ENCODE measurements at regions not wholly inside any gene's neighbourhood (a gene's known extent, or its start where the extent isn't known, plus 50 kb on each side); places are given as distances from the start of the nearest gene placed in this dataset.
A peak's percentile ranks its signal among the peaks of the same experiment; 100 is the strongest.

DNA sequence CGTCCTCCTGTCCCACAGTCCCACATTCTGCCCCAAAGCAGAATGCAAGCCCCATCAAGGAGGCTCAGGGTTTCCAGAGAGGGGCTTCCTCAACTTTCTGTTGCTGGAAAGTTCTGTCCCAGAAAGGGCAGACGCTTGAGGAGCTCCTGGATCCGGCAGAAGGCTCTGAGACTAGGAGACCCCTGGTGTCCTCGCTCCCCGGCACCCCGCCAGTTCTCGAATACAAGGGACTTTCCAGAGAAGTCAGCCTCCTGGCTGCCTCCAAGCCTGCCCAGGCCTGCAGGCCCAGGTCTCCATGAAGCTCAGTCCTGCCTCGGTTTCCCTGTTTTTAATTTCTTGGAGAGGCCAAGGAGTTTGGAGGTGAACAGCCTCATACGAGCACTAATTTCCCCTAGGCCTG lies 150.4 kb downstream of the CEBPB start:
- no peaks in the 10 kb centered on the region for H3K27me3 ChIP-seq (replicated peaks; ENCODE audit: control insufficient read depth, insufficient read depth, low read length)
- H3K36me3 ChIP-seq (ENCODE audit: control insufficient read depth, insufficient read depth, low read length, severe bottlenecking) = no peaks in the 10 kb centered on the region
- no peak overlapping the region for H3K4me3 ChIP-seq (ENCODE audit: low read length)
- H3K9me3 ChIP-seq (ENCODE audit: control insufficient read depth, low read length) = no peaks in the 10 kb centered on the region
- H3K9ac ChIP-seq (ENCODE audit: low read length) = no peak overlapping the region
- peaks cover 42% of the 10 kb centered on the region for H3K4me1 ChIP-seq (ENCODE audit: control insufficient read depth, insufficient read depth, low read length)
- DNase-seq (ENCODE audit: low read depth) = no peak

DNA sequence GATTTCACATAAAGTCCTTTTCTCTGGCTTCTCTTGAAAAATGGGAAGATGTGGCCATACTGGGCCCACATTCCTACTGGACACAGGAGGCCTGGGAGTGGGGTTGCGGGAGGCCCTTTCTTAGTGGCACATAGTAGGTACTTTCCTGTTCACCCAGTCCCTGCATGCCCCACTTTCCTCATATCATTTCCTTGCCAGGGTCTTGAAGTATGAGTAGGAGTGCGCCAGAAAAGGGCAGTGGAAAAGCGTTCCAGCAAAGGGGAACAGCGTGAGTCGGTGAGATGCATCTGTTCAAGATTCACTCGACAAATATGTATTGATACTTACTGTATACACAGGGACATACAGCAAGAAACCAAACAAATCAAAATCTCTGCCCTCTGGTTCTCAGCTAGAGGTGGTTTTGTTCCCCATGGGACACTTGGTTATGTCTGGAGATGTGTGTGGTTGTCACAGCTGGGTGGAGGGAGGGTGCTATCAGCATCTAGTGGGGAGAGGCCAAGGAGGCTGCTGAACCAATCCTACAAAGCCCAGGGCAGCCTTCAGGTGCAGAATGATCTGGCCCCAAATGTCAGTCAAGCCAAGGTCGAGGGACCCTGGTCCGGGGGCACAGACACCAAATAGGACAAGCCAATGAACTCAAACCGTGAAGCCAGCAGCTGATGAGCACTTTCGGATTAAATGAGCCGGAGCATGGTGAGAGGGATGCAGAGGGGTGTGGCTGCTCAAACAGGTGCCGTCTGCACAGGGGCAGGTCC lies 151.4 kb downstream of the CEBPB start:
- Histone ChIP-seq H3K9ac (ENCODE audit: low read length) (no peak overlapping the region), H3K4me3 (ENCODE audit: low read length) (no peak overlapping the region), H3K36me3 (ENCODE audit: control insufficient read depth, insufficient read depth, low read length, severe bottlenecking) (no peaks in the 10 kb centered on the region)

DNA sequence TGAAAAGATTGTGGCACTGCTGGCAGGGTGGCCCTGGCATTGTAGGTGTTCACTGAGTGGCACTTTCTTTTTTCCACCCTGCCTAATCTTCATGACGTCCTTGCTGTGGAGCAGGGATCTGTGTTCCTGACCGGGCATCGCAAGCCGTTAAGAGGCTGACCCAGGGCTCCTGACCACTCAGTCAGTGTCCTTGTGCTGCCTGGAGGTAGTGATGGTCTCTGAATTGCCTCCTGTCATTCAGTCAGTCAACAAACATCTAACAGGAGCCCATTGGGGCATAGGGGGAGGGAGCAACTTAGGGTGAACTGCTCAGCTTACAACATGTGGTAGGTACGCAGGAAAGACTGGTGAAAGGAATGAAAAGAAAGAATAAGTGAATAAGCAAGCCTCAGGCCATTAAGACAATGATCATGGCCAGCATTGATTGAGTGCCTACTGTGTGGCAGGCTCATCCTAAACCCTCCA lies 152.0 kb downstream of the CEBPB start:
- no peaks in the 10 kb centered on the region for H3K27me3 ChIP-seq (replicated peaks; ENCODE audit: control insufficient read depth, insufficient read depth, low read length)
- peaks cover 42% of the 10 kb centered on the region for H3K4me1 ChIP-seq (ENCODE audit: control insufficient read depth, insufficient read depth, low read length)
- H3K9me3 ChIP-seq (ENCODE audit: control insufficient read depth, low read length) = no peaks in the 10 kb centered on the region
- no peak for DNase-seq (ENCODE audit: low read depth)
- H3K4me3 ChIP-seq (ENCODE audit: low read length) = no peak overlapping the region
- H3K36me3 ChIP-seq (ENCODE audit: control insufficient read depth, insufficient read depth, low read length, severe bottlenecking) = no peaks in the 10 kb centered on the region
- H3K9ac ChIP-seq (ENCODE audit: low read length) = no peak overlapping the region

More for the DNA sequence above, 151.4 kb downstream of the CEBPB start:
- DNase-seq (ENCODE audit: low read depth) = no peak
- Histone ChIP-seq H3K4me1 (ENCODE audit: control insufficient read depth, insufficient read depth, low read length) (peaks cover 39% of the 10 kb centered on the region), H3K9me3 (ENCODE audit: control insufficient read depth, low read length) (no peaks in the 10 kb centered on the region), H3K27me3 (replicated peaks; ENCODE audit: control insufficient read depth, insufficient read depth, low read length) (no peaks in the 10 kb centered on the region)

DNA sequence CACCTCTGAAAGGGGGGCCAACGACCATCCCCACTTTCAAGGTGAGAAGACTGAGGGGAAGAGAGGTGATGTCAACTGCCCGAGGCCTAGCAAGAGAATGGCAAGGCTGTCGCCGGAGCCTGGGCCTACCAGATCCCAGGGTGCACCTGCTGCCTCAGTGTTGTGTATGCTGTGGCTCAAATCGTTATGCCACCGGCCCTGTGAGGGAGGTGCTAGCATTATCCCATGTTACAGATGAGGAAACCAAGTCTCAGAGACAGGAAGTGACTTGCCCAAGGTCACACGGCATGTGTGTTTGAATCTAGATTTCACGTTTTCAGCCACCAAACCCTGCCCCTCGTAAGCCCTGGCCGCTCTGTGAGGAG lies 152.5 kb downstream of the CEBPB start:
- Histone ChIP-seq H3K4me1 (ENCODE audit: control insufficient read depth, insufficient read depth, low read length) (peaks cover 37% of the 10 kb centered on the region), H3K36me3 (ENCODE audit: control insufficient read depth, insufficient read depth, low read length, severe bottlenecking) (no peaks in the 10 kb centered on the region), H3K27me3 (replicated peaks; ENCODE audit: control insufficient read depth, insufficient read depth, low read length) (no peaks in the 10 kb centered on the region), H3K9me3 (ENCODE audit: control insufficient read depth, low read length) (no peaks in the 10 kb centered on the region), H3K9ac (ENCODE audit: low read length) (no peak overlapping the region), H3K4me3 (ENCODE audit: low read length) (no peak overlapping the region)
- no peak for DNase-seq (ENCODE audit: low read depth)

DNA sequence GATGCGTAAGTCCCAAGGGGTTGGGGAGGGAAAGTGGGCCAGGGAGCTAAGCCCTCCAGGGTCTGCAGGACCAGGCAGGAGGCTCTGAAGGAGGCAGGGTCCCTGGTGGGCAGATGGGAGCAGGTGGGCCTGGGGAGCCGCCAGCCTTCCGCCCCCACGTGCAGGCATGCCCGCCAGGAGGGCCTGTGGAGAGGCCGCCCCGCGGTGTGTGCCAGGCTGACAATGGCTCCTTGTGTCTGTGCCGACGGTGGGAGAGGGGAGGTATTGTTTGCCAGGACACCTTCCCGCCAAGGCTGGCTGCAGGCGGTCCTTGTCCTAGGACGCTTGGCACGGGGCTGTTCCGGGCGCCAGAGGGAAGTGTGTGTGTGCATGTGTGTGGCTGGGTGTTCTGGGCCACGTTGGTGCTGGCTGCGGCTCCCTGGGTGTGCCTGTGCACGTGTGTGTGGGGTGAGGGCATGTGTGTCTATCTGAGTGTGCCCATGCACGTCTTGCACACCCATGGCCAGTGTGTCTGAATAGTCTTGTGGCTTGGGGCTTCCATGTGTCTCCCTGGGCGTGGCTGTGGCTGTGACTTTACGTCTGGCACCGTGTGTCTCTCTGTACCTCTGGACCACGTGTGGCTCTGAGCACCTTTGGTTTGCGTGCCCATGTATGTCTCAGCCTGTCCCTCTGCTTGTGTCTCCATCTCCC lies 153.0 kb downstream of the CEBPB start:
- H3K9me3 ChIP-seq (ENCODE audit: control insufficient read depth, low read length) = no peaks in the 10 kb centered on the region
- DNase-seq (ENCODE audit: low read depth) = no peak
- peaks cover 32% of the 10 kb centered on the region for H3K4me1 ChIP-seq (ENCODE audit: control insufficient read depth, insufficient read depth, low read length)
- H3K36me3 ChIP-seq (ENCODE audit: control insufficient read depth, insufficient read depth, low read length, severe bottlenecking) = no peaks in the 10 kb centered on the region
- no peaks in the 10 kb centered on the region for H3K27me3 ChIP-seq (replicated peaks; ENCODE audit: control insufficient read depth, insufficient read depth, low read length)
- no peak overlapping the region for H3K9ac ChIP-seq (ENCODE audit: low read length)
- no peak overlapping the region for H3K4me3 ChIP-seq (ENCODE audit: low read length)

DNA sequence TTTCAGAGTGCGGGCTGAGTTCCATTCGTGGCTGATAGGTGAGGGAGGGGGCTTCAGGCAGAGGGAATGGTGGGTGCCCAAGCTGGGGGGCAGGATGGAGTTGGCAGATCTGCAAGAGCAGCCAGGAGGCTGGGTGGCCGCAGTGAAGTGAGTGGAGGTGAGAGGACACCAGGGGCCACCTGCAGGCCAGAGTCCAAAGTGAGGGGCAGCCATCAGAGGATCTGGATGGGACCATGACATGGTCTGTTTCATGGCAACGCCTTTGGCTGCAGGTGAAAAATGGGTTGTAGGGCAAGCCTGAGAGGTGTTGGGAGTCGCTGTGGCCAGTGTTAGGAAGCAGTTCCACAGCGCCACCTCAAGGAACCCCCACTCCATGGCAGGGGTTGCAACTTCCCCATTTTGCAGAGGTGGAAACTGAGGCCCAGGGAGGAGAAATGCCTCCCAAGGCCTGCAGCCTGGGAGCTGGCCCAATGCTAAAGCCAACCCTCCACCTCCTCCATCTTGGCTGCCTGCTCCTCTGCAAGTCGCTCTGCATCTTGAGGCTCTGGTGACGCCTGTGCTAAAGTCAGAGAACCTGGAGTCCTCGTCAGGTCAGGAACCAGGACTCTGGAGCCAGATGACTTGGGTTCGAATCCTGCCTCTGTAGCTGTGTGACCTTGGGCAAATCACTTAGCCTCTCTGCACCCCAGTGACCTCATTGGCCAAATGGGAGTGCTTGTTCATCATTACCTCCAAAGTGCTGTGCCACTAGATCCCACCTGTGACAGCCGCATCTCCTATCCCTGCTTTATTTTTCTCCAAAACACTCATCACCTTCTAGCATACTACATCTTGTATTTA lies 153.8 kb downstream of the CEBPB start:
- H3K27me3 ChIP-seq (replicated peaks; ENCODE audit: control insufficient read depth, insufficient read depth, low read length) = no peaks in the 10 kb centered on the region
- H3K4me3 ChIP-seq (ENCODE audit: low read length) = no peak overlapping the region
- no peaks in the 10 kb centered on the region for H3K9me3 ChIP-seq (ENCODE audit: control insufficient read depth, low read length)
- H3K4me1 ChIP-seq (ENCODE audit: control insufficient read depth, insufficient read depth, low read length) = peaks cover 27% of the 10 kb centered on the region
- H3K9ac ChIP-seq (ENCODE audit: low read length) = no peak overlapping the region
- DNase-seq (ENCODE audit: low read depth) = no peak
- no peaks in the 10 kb centered on the region for H3K36me3 ChIP-seq (ENCODE audit: control insufficient read depth, insufficient read depth, low read length, severe bottlenecking)

DNA sequence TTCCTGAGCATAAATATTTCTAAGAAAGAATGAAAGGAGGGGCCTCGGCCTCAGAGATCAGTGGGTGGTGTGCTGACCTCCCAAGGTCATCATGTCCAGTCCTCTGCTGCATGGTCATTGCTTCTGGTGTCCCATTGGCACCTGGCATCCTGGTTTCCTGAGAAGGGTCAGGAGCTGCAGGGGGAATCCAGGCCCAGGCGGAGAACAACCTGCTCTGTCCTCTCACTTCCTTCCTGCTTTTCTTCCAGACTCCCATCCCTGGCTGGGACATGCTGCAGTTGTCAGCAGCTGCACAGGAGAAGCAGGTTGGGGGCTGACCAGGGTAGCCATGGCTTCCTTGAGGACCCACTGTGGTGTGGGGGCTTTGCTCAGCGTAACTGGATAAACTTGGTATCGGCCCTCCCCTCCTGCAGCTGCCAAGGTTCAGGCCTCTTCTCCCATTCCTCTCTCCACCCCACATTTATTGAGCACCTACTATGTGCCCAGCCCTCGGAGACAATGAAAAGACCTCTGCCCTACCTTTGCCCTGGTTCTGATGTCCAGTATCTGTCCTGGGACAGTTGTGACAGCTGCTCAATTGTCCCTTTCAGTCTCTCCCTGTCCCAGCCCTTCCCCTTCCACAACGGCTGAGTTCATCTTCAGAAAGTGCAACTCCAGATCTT lies 155.2 kb downstream of the CEBPB start:
- no peaks in the 10 kb centered on the region for H3K27me3 ChIP-seq (replicated peaks; ENCODE audit: control insufficient read depth, insufficient read depth, low read length)
- H3K4me3 ChIP-seq (ENCODE audit: low read length) = no peak overlapping the region
- DNase-seq (ENCODE audit: low read depth) = no peak

DNA sequence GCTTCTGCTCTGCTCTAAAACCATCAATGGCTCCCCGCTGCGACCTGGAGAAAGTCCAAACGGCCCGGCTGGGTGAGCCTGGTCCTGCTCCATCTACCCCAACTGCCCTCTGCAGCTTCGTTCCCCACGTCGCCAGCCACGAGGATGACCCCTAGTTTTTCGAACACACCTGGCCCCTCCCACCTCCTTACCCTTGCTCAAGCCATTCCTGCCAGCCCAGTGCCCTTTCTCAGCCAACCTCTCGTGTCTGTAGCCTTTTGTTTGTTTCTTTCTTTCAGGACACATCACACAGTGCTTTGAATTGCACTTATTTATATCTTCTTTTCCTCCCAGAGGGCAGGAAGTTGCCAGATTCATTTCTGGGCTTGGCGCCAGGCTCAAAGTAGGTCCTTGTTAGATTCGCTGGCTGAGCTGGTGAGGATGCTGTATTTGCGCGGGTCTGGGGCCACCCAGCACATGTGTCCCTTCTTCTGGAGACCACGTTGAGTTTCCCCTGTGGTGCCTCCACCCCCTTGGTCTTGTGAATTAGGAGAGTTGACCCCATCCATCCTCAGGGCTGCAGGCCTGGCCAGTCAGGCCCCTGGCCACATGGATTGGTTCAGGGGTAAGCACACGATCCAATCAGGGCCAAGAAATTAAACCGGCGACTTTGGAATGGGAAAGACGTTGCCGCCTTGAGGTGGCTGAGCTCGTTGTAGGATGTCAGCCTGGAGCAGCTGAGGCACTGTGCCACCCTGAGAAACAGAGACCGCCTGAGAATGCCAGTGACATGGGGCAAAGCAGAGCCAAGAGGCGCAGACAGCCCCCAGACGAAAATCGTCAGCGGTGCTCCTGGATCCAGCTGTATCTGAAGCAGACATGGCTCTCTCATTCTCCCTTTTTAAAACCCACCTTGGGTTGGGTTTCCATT lies 156.0 kb downstream of the CEBPB start:
- Histone ChIP-seq H3K27me3 (replicated peaks; ENCODE audit: control insufficient read depth, insufficient read depth, low read length) (no peaks in the 10 kb centered on the region), H3K9ac (ENCODE audit: low read length) (peak overlapping the region; percentile 39), H3K9me3 (ENCODE audit: control insufficient read depth, low read length) (no peaks in the 10 kb centered on the region), H3K36me3 (ENCODE audit: control insufficient read depth, insufficient read depth, low read length, severe bottlenecking) (no peaks in the 10 kb centered on the region), H3K4me3 (ENCODE audit: low read length) (no peak overlapping the region), H3K4me1 (ENCODE audit: control insufficient read depth, insufficient read depth, low read length) (peaks cover 20% of the 10 kb centered on the region)
- peak; percentile 89 for DNase-seq (ENCODE audit: low read depth)

More for the DNA sequence above, 155.2 kb downstream of the CEBPB start:
- peak overlapping the region; percentile 39 for H3K9ac ChIP-seq (ENCODE audit: low read length)
- peaks cover 20% of the 10 kb centered on the region for H3K4me1 ChIP-seq (ENCODE audit: control insufficient read depth, insufficient read depth, low read length)
- H3K36me3 ChIP-seq (ENCODE audit: control insufficient read depth, insufficient read depth, low read length, severe bottlenecking) = no peaks in the 10 kb centered on the region
- no peaks in the 10 kb centered on the region for H3K9me3 ChIP-seq (ENCODE audit: control insufficient read depth, low read length)

DNA sequence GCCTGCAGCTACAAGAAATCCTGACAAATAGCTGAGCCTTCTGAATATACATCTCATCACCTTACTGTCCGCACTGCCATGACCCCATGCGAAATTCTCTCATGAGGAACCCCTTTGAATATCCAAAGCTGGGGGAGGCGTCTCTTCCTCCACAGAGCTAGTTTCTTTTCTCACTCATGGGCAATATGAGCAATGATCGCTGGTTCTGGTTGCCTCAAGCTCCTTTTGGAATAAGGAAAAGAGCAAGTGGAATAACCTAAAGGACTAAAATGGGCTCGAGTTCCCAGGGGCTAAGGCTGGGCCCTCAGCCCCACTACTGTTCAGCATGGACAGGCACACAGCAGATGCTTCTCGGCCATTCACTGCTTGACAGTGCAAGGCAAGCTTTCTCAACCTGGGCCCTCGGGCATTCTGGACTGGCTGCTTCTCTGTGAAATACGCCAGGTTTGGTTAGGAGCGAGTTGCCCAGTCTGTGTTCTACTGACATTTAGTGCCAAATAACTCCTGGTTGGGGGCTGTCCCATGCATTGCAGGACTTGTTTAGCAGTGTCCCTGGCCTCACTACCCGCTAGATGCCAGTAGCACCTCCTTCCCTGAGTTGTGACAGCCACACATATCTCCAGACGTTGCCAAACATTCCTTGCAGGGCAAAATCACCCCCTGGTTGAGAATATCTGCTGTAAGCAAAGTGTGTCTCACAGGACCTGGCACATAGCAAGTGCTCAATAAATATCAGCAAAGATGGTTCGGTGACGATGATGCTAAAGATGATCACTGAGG lies 156.8 kb downstream of the CEBPB start:
- H3K4me3 ChIP-seq (ENCODE audit: low read length) = no peak overlapping the region
- H3K4me1 ChIP-seq (ENCODE audit: control insufficient read depth, insufficient read depth, low read length) = peaks cover 20% of the 10 kb centered on the region
- H3K27me3 ChIP-seq (replicated peaks; ENCODE audit: control insufficient read depth, insufficient read depth, low read length) = no peaks in the 10 kb centered on the region
- H3K9me3 ChIP-seq (ENCODE audit: control insufficient read depth, low read length) = no peaks in the 10 kb centered on the region
- H3K9ac ChIP-seq (ENCODE audit: low read length) = no peak overlapping the region
- H3K36me3 ChIP-seq (ENCODE audit: control insufficient read depth, insufficient read depth, low read length, severe bottlenecking) = no peaks in the 10 kb centered on the region
- no peak for DNase-seq (ENCODE audit: low read depth)

DNA sequence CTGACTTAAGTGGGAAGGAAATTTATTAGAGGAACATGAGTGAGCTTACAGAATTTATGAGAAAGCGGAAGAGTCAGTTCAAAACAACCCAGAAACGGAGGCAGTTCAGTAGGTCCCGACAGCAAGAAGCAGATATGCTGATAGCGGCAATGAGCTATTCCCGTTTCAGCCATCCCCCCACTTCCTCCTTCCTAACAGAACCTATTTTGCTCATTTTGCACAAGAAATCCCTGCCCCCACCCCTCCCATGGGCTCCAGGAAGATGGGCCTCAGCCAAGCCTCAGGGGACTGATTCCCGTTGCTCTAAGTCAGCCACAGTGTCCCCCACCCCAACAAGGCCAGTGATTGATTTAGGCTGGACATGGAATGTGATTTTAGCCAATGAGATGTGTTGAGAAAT lies 157.5 kb downstream of the CEBPB start:
- Histone ChIP-seq H3K9me3 (ENCODE audit: control insufficient read depth, low read length) (no peaks in the 10 kb centered on the region), H3K9ac (ENCODE audit: low read length) (no peak overlapping the region), H3K36me3 (ENCODE audit: control insufficient read depth, insufficient read depth, low read length, severe bottlenecking) (no peaks in the 10 kb centered on the region), H3K27me3 (replicated peaks; ENCODE audit: control insufficient read depth, insufficient read depth, low read length) (no peaks in the 10 kb centered on the region), H3K4me3 (ENCODE audit: low read length) (no peak overlapping the region), H3K4me1 (ENCODE audit: control insufficient read depth, insufficient read depth, low read length) (peaks cover 20% of the 10 kb centered on the region)
- DNase-seq (ENCODE audit: low read depth) = no peak

Measured in adipocyte (in vitro differentiated cells).